Epithelial cell of esophagus (primary cell): ENCODE measurements at regions not wholly inside any gene's neighbourhood (a gene's known extent, or its start where the extent isn't known, plus 50 kb on each side); places are given as distances from the start of the nearest gene placed in this dataset.

Experiments
- DNase-seq: peaks from one replicate; pipeline ENCODE4 v3.0.0; 2010; ENCODE audit warnings: low read depth
- H3K4me3 ChIP-seq: 2 replicates; pipeline ENCODE4 v1.5.1; 2011; ENCODE audit warnings: mild to moderate bottlenecking, low read length, control low read depth
- TF ChIP-seq, protein P1 (sequence below): IDR thresholded peaks from 2 replicates; pipeline ENCODE4 v1.5.1; 2011; ENCODE audit warnings: low read depth, mild to moderate bottlenecking, low read length, control low read depth, inconsistent platforms; ENCODE audit not compliant: insufficient read depth; ENCODE audit errors: missing control alignments

- H3K4me3 ChIP-seq, result no peak overlapping the region
- DNase-seq, result no peak
- TF ChIP-seq, protein P1, sequence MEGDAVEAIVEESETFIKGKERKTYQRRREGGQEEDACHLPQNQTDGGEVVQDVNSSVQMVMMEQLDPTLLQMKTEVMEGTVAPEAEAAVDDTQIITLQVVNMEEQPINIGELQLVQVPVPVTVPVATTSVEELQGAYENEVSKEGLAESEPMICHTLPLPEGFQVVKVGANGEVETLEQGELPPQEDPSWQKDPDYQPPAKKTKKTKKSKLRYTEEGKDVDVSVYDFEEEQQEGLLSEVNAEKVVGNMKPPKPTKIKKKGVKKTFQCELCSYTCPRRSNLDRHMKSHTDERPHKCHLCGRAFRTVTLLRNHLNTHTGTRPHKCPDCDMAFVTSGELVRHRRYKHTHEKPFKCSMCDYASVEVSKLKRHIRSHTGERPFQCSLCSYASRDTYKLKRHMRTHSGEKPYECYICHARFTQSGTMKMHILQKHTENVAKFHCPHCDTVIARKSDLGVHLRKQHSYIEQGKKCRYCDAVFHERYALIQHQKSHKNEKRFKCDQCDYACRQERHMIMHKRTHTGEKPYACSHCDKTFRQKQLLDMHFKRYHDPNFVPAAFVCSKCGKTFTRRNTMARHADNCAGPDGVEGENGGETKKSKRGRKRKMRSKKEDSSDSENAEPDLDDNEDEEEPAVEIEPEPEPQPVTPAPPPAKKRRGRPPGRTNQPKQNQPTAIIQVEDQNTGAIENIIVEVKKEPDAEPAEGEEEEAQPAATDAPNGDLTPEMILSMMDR, result no peak
Observed at GRCh38 chr12:91542666-91543065, 360.0 kb upstream of the DCN start.

DNA sequence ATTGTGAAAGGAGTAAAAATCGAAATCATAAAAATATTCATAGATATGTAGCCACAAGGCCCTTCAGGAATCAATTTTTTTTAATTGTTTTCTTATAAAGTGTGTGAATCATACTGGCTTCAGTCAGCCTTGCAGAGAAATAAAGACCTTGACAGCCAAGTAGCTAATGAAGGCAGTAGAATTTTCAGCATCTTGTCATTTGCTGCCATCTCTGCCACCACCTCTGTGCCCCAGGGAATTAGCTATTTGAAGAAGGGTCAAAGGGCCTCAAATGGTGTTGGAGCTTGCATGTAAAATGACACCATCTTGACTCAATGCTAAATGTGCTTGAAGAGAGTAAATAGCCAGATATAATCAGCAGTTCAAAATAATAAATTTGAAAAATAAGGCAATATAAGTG lies 359.4 kb upstream of the DCN start:
- TF ChIP-seq, protein P1, result no peak
- DNase-seq, result peak; percentile 4
- no peak overlapping the region for H3K4me3 ChIP-seq

DNA sequence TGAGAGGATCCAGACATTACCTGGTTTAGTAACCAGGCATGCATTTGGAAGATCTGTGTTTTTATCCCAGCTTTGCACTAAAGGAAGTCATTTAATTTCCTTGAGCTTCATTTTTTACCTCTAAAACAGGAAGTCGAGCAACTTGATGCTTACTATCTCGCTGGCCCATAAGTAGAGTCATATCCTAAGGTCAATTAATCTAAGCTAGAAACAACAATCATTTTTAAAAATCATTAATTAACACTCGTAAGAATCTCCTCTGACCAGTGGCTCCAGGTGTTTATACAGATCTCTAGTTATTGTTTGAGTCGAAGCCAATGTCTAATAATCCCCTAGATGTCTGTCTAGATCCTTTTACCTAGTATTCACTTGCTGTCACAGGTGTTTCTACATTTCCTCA lies 355.8 kb upstream of the DCN start:
- TF ChIP-seq, protein P1, result no peak
- no peak for DNase-seq
- no peak overlapping the region for H3K4me3 ChIP-seq

DNA sequence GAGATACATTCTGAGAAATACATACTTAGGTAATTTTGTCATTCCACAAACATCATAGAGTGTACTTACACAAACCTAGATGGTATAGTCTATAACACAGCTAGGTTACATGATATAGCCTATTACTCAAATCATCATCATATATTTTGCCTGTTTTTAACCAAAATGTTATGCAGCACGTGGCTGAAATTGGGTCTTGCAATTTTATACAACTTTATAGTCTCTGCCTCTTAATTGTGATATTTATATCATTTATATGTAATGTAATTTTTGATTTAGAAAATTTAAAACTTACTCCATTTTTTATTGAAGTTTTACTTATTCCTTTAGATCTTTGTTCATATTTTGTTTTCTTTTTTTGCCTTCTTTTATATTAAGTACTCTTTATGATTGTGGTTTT lies 350.7 kb upstream of the DCN start:
- DNase-seq, result no peak
- no peak overlapping the region for H3K4me3 ChIP-seq
- TF ChIP-seq, protein P1, result no peak

DNA sequence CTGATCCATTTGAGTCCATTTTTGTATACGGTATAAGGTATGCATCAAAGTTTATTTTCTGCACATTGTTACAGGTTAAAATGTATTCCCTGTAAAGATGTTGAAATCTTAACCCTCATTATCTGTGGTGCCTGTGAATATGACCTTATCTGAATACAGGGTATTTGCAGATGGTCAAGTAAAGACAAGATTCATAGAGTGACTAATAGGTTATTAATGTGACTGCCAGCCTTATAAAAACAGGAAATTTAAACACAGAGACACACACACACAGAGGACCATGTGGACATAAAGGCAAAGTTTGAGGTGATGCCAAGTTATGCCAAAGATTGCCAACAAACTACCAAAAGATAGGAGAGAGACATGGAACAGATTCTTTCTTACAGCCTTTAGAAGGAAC lies 347.2 kb upstream of the DCN start:
- DNase-seq, result peak; percentile 70
- TF ChIP-seq, protein P1, result no peak
- no peak overlapping the region for H3K4me3 ChIP-seq

GRCh38 chr12:91523831-91524230 lies 341.2 kb upstream of the DCN start:
- TF ChIP-seq, protein P1, result no peak
- H3K4me3 ChIP-seq, result no peak overlapping the region
- no peak for DNase-seq

DNA sequence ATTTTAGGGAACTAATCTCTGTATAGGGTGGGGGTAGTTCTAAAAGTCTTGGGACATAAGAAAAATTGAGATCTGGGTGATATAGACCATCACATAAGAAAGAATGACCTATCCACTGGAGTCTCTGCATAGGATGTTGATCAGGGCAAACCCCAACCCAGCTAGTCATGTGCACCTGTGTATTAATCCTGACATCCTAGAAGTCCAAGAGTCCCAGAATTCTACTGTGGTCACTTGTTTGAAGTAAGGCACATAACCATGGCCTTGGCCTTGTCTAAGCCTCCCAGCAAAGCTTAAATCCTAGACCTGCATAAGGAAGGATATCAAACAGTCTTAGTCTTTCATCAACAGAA lies 334.1 kb upstream of the DCN start:
- no peak for DNase-seq
- TF ChIP-seq, protein P1, result no peak

More for the DNA sequence above, 334.1 kb upstream of the DCN start:
- no peak overlapping the region for H3K4me3 ChIP-seq
